ENCODE measurements at regions not wholly inside any gene's neighbourhood (a gene's known extent, or its start where the extent isn't known, plus 50 kb on each side); places are given as distances from the start of the nearest gene placed in this dataset.

DNA sequence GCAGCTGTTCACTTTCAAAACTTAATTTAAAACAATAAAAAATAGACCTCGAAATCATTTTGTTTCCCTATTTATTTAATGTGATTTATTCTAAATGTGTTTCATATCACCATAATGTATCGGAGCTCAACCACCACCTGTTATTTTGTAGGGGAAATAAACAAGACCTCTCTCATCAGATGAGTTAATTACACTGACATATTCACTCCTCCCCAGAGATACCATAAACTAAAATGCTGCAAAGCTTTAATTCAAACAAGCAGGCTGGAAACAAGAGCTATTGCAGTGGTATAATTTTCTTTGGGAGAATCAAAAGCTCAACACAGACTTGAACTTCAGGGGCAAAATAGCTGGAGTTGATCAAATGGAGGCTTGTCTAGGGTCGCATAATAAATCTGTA, 303.5 kb upstream of the TSHZ2 start:
- Histone ChIP-seq H3K27ac (ENCODE audit: insufficient read depth, low read length) (no peak overlapping the region), H2BK20ac (ENCODE audit: low read depth, low read length) (no peak overlapping the region), H3K4me1 (ENCODE audit: control insufficient read depth, insufficient read depth, low read length) (no peaks in the 10 kb centered on the region), H2BK15ac (ENCODE audit: low read depth, low read length) (no peak overlapping the region), H2AK9ac (replicated peaks; ENCODE audit: low read depth, low read length, poor library complexity) (no peak overlapping the region), H3K14ac (replicated peaks; ENCODE audit: low read depth, low read length) (no peak overlapping the region), H3K4me3 (ENCODE audit: insufficient read depth, low read depth, low read length) (no peak overlapping the region), H3K9ac (ENCODE audit: low read depth, low read length) (no peak overlapping the region), H3K79me1 (ENCODE audit: low read depth in 1 of 2, low read length in 2 of 2) (no peaks in the 10 kb centered on the region), H2BK5ac (ENCODE audit: low read depth, low read length, poor library complexity, severe bottlenecking) (no peak overlapping the region), H3K56ac (ENCODE audit: extremely low read depth, insufficient read depth, low read length) (no peak overlapping the region), H2AFZ (replicated peaks; ENCODE audit: low read length, poor library complexity) (no peak overlapping the region), H3K9me1 (ENCODE audit: insufficient read depth, low read length) (no peaks in the 10 kb centered on the region), H3K23ac (ENCODE audit: low read depth, low read length) (no peak overlapping the region), H3K4me2 (ENCODE audit: low read depth, low read length) (no peak overlapping the region), H2BK120ac (ENCODE audit: low read depth, low read length) (no peak overlapping the region), H3K36me3 (ENCODE audit: control insufficient read depth, insufficient read depth, low read length) (no peaks in the 10 kb centered on the region), H2AK5ac (ENCODE audit: low read depth, low read length) (no peak overlapping the region), H3K27me3 (ENCODE audit: control insufficient read depth, insufficient read depth, low read length) (no peaks in the 10 kb centered on the region), H3K4ac (ENCODE audit: low read depth, low read length) (no peak overlapping the region), H3K18ac (ENCODE audit: low read depth, low read length) (no peak overlapping the region), H4K8ac (ENCODE audit: low read depth in 2 of 2, low read length in 2 of 2) (no peak overlapping the region), H4K20me1 (ENCODE audit: insufficient read depth, low read length) (no peaks in the 10 kb centered on the region), H4K91ac (ENCODE audit: insufficient read depth, low read depth, low read length) (no peak overlapping the region), H3K9me3 (ENCODE audit: control insufficient read depth, insufficient read depth, low read length) (no peaks in the 10 kb centered on the region), H4K5ac (ENCODE audit: low read depth, low read length) (no peak overlapping the region)
- DNase-seq (no peak), ATAC-seq (ENCODE audit: low read depth) (no peak)
- TF ChIP-seq FOS (IDR thresholded peaks at IDR 0.05; ENCODE audit: low read depth, low read length) (no peak), RAD21 (IDR thresholded peaks at IDR 0.05; ENCODE audit: low read length) (no peak), CHD1 (IDR thresholded peaks at IDR 0.05; ENCODE audit: low read depth, low read length) (no peak)
- ChIA-PET POLR2A (ENCODE audit: unreplicated experiment) (no interaction called here), CTCF (no interaction called here)
- intact Hi-C loops (cut with micrococcal nuclease): no loop called here
- in situ Hi-C loops (cut with MboI; ENCODE audit: low sequenced_read_pairs): no loop called here
- dilution Hi-C loops (cut with HindIII; ENCODE audit: low sequenced_read_pairs, unreplicated experiment): no loop called here
- BruUV-seq (replicated peaks): no TSS peak
- WGBS, 2 experiments (ENCODE audit: extremely low coverage in 2 of 2, insufficient read length in 1 of 2): no CpG with 5 or more reads among the region's 3 CpGs

Measured in IMR-90 (cell line).